GM23338 (cell line): ENCODE measurements at regions not wholly inside any gene's neighbourhood (a gene's known extent, or its start where the extent isn't known, plus 50 kb on each side); places are given as distances from the start of the nearest gene placed in this dataset.

ENCODE experiments used
- ATAC-seq: fragments of 200-7000 bp; cut with Tn5 transposase; 3 replicates; pipeline ENCODE4 v1.9.1; 2020
- DNase-seq: peaks from one replicate; pipeline ENCODE4 v3.0.0-alpha.2; 2015; ENCODE audit warnings: low spot score
- H2AFZ ChIP-seq: fragments of 200-600 bp; sonication (generic); 2 replicates; pipeline ENCODE4 v1.8.0; 2016; ENCODE audit warnings: antibody characterized with exemption, mild to moderate bottlenecking, moderate library complexity
- H3F3A ChIP-seq: fragments of 200-600 bp; sonication (generic); replicated peaks from 2 replicates; pipeline ENCODE4 v1.8.0; 2017; ENCODE audit warnings: antibody characterized with exemption, mixed run types, low read depth
- H3K27ac ChIP-seq: fragments of 200-600 bp; sonication (generic); 2 replicates; pipeline ENCODE4 v1.6.1; 2016; ENCODE audit warnings: low read depth
- H3K27me3 ChIP-seq: fragments of 200-600 bp; sonication (generic); 2 replicates; pipeline ENCODE4 v1.8.0; 2016; ENCODE audit warnings: mild to moderate bottlenecking, mixed run types, moderate library complexity; ENCODE audit not compliant: insufficient read depth
- H3K36me3 ChIP-seq: fragments of 200-600 bp; sonication (generic); 2 replicates; pipeline ENCODE4 v1.8.0; 2016; ENCODE audit warnings: mild to moderate bottlenecking; ENCODE audit not compliant: insufficient read depth
- H3K4me1 ChIP-seq: fragments of 200-600 bp; sonication (generic); 2 replicates; pipeline ENCODE4 v1.8.0; 2016; ENCODE audit warnings: mild to moderate bottlenecking, moderate library complexity; ENCODE audit not compliant: insufficient read depth
- H3K4me2 ChIP-seq: fragments of 200-600 bp; sonication (generic); 2 replicates; pipeline ENCODE4 v1.7.1; 2017; ENCODE audit warnings: mixed run types
- H3K4me3 ChIP-seq: fragments of 200-600 bp; sonication (generic); 2 replicates; pipeline ENCODE4 v1.6.1; 2016; ENCODE audit warnings: mixed run types
- H3K79me2 ChIP-seq: fragments of 200-600 bp; sonication (generic); replicated peaks from 2 replicates; pipeline ENCODE4 v1.8.0; 2017; ENCODE audit warnings: mild to moderate bottlenecking; ENCODE audit not compliant: insufficient read depth
- H3K9me2 ChIP-seq: fragments of 200-600 bp; sonication (generic); 2 replicates; pipeline ENCODE4 v1.8.0; 2017; ENCODE audit not compliant: insufficient read depth
- H4K20me1 ChIP-seq: fragments of 200-600 bp; sonication (generic); replicated peaks from 2 replicates; pipeline ENCODE4 v1.8.0; 2017; ENCODE audit warnings: mild to moderate bottlenecking; ENCODE audit not compliant: insufficient read depth
- H3K27ac Mint-ChIP-seq: 2 replicates; pipeline ENCODE4 v1.8.0; 2020; ENCODE audit warnings: inconsistent platforms, mild to moderate bottlenecking, moderate library complexity, mixed read lengths
- H3K27me3 Mint-ChIP-seq: 3 replicates; pipeline ENCODE4 v1.8.0; 2022; ENCODE audit warnings: low read depth, mild to moderate bottlenecking, moderate library complexity, mixed read lengths, inconsistent platforms; ENCODE audit not compliant: insufficient read depth, poor library complexity
- H3K36me3 Mint-ChIP-seq: 3 replicates; pipeline ENCODE4 v1.8.0; 2021; ENCODE audit warnings: low read depth, mild to moderate bottlenecking, inconsistent platforms, moderate library complexity, mixed read lengths
- H3K4me1 Mint-ChIP-seq: 3 replicates; pipeline ENCODE4 v1.8.0; 2020; ENCODE audit warnings: mild to moderate bottlenecking, inconsistent platforms, mixed read lengths
- H3K4me3 Mint-ChIP-seq: 3 replicates; pipeline ENCODE4 v1.8.0; 2021; ENCODE audit warnings: moderate library complexity, mild to moderate bottlenecking, inconsistent platforms, mixed read lengths
- H3K9me3 Mint-ChIP-seq: 3 replicates; pipeline ENCODE4 v1.8.0; 2020; ENCODE audit warnings: moderate library complexity, mild to moderate bottlenecking, inconsistent platforms, mixed read lengths
- CREB1 ChIP-seq: fragments of 250-450 bp; sonication (Bioruptor Pico); IDR thresholded peaks from 2 replicates; pipeline ENCODE4 v1.5.0; 2020; ENCODE audit warnings: low read depth, mild to moderate bottlenecking, moderate library complexity
- CTCF ChIP-seq, 2 experiments: fragments of 200-600 bp in 1 of 2; sonication (generic) in 1 of 2; conservative IDR thresholded peaks; 2 replicates each; pipeline versions ENCODE4 v1.5.1 to v1.6.1; 2016 to 2017; ENCODE audit warnings: antibody characterized with exemption in 2 of 2, low read depth in 2 of 2, mild to moderate bottlenecking in 2 of 2, moderate library complexity in 1 of 2
- EZH2phosphoT487 ChIP-seq: fragments of 200-600 bp; sonication (generic); IDR thresholded peaks from one replicate; pipeline ENCODE4 v1.8.1; 2018; ENCODE audit warnings: antibody characterized with exemption; ENCODE audit not compliant: unreplicated experiment
- JUNB ChIP-seq: IDR thresholded peaks from one replicate; pipeline ENCODE4 v1.6.1; 2016; ENCODE audit warnings: antibody characterized with exemption; ENCODE audit not compliant: unreplicated experiment
- NANOG ChIP-seq: IDR thresholded peaks from 2 replicates; pipeline ENCODE4 v1.6.1; 2016; ENCODE audit warnings: antibody characterized with exemption, borderline replicate concordance
- POLR2AphosphoS5 ChIP-seq: IDR thresholded peaks from 2 replicates; pipeline ENCODE4 v1.6.1; 2016; ENCODE audit warnings: antibody characterized with exemption, low read depth
- REST ChIP-seq: IDR thresholded peaks from one replicate; pipeline ENCODE4 v1.6.1; 2018; ENCODE audit warnings: antibody characterized with exemption; ENCODE audit not compliant: unreplicated experiment
- STAT1 ChIP-seq: IDR thresholded peaks from one replicate; pipeline ENCODE4 v1.6.1; 2016; ENCODE audit warnings: antibody characterized with exemption; ENCODE audit not compliant: unreplicated experiment
- ZNF114 ChIP-seq: fragments of 250-450 bp; sonication (Bioruptor Pico); IDR thresholded peaks from 2 replicates; pipeline ENCODE4 v1.5.0; 2020; ENCODE audit warnings: mild to moderate bottlenecking, moderate library complexity
- ZNF331 ChIP-seq: fragments of 250-450 bp; sonication (Bioruptor Pico); IDR thresholded peaks from 2 replicates; pipeline ENCODE4 v1.5.0; 2020; ENCODE audit warnings: low read depth, mild to moderate bottlenecking, moderate library complexity
- ZNF462 ChIP-seq: fragments of 250-450 bp; sonication (Bioruptor Pico); IDR thresholded peaks from 2 replicates; pipeline ENCODE4 v1.5.0; 2020; ENCODE audit warnings: mild to moderate bottlenecking, moderate library complexity

GRCh38 chr7:10655031-10655430, 318.6 kb upstream of the PHF14 start:
- no peak overlapping the region for H3K4me3 ChIP-seq
- Mint-ChIP-seq H3K4me1 (peaks cover 18% of the 10 kb centered on the region), H3K4me3 (no peak overlapping the region), H3K9me3 (no peaks in the 10 kb centered on the region), H3K36me3 (no peaks in the 10 kb centered on the region), H3K27ac (no peak overlapping the region), H3K27me3 (no peaks in the 10 kb centered on the region)
- H3F3A ChIP-seq = no peaks in the 10 kb centered on the region
- H3K27me3 ChIP-seq = no peaks in the 10 kb centered on the region
- H3K36me3 ChIP-seq = no peaks in the 10 kb centered on the region
- TF ChIP-seq REST (no peak), CTCF (conservative IDR thresholded peaks at IDR 0.05; ENCODE audit: low read depth in 2 of 2) (no peak), CREB1 (no peak), STAT1 (no peak), JUNB (no peak), ZNF331 (no peak), NANOG (no peak), EZH2phosphoT487 (no peak), ZNF114 (CRISPR knock-in tag) (no peak), POLR2AphosphoS5 (no peak), ZNF462 (CRISPR knock-in tag) (no peak)
- H3K4me2 ChIP-seq = no peak overlapping the region
- H4K20me1 ChIP-seq = no peaks in the 10 kb centered on the region
- no peaks in the 10 kb centered on the region for H3K9me2 ChIP-seq
- ATAC-seq = no peak
- no peak overlapping the region for H2AFZ ChIP-seq
- no peak overlapping the region for H3K27ac ChIP-seq
- peaks cover 8% of the 10 kb centered on the region; the same call in 1 of the 2 replicates for H3K4me1 ChIP-seq
- H3K79me2 ChIP-seq = no peaks in the 10 kb centered on the region
- no peak for DNase-seq
